HL-60 (cell line): ENCODE measurements at regions not wholly inside any gene's neighbourhood (a gene's known extent, or its start where the extent isn't known, plus 50 kb on each side); places are given as distances from the start of the nearest gene placed in this dataset.

Experiments
- DNase-seq, 2 experiments: peaks; one replicate each; pipeline ENCODE4 v3.0.0-alpha.2; 2010 to 2020; ENCODE audit warnings: low read depth in 1 of 2, low spot score in 1 of 2
- H3K27ac ChIP-seq: fragments of 250-450 bp; sonication (Bioruptor Pico); replicated peaks from 2 replicates; pipeline ENCODE4 v1.5.1; 2020; ENCODE audit warnings: mild to moderate bottlenecking, moderate library complexity
- H3K27me3 ChIP-seq: fragments of 250-450 bp; sonication (Bioruptor Pico); 2 replicates; pipeline ENCODE4 v1.5.1; 2021; ENCODE audit warnings: mild to moderate bottlenecking, moderate library complexity; ENCODE audit not compliant: insufficient read depth, poor library complexity, severe bottlenecking
- H3K4me3 ChIP-seq: replicated peaks from 2 replicates; pipeline ENCODE4 v1.5.1; 2011; ENCODE audit warnings: mild to moderate bottlenecking, control low read depth, low read length; ENCODE audit not compliant: insufficient read depth
- GABPA ChIP-seq: IDR thresholded peaks from 2 replicates; pipeline ENCODE4 v1.6.1; 2012; ENCODE audit warnings: low read depth
- POLR2AphosphoS5 ChIP-seq: IDR thresholded peaks from 2 replicates; pipeline ENCODE4 v1.6.1; 2012; ENCODE audit warnings: low read depth
- SPI1 ChIP-seq: IDR thresholded peaks from 2 replicates; pipeline ENCODE4 v1.6.1; 2012; ENCODE audit warnings: low read depth, mild to moderate bottlenecking, borderline replicate concordance
- TF ChIP-seq, protein P1 (sequence below): IDR thresholded peaks from 2 replicates; pipeline ENCODE4 v1.6.1; 2012; ENCODE audit warnings: low read depth; ENCODE audit not compliant: insufficient replicate concordance
- TF ChIP-seq, protein P2 (sequence below): IDR thresholded peaks from one replicate; pipeline ENCODE4 v1.5.1; 2011; ENCODE audit warnings: low read length, control low read depth, inconsistent platforms; ENCODE audit not compliant: insufficient read depth

DNA sequence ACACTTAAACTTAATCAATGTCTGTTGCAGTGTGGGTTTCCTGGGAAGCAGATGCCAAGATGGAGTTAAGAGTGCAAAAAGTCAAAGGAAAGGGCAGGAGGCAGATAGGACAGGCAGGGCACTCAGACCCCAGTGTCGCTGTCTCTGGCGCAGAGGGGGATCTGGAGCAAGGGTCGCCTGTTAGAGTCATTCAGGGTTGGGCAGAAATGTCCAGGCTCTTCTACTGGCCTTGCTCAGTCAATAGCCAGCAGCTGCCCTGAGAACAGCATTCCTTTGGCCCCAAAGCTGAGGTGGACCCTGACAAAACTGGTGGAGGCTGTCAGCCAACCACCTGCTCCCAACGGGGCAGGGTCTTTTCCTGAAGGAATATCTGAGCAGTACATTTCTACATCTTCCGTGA, 97.1 kb upstream of the SLC66A3 start:
- Histone ChIP-seq H3K4me3 (no peak overlapping the region), H3K27me3 (no peaks in the 10 kb centered on the region), H3K27ac (no peak overlapping the region)
- no peak for DNase-seq
- TF ChIP-seq, protein P1, sequence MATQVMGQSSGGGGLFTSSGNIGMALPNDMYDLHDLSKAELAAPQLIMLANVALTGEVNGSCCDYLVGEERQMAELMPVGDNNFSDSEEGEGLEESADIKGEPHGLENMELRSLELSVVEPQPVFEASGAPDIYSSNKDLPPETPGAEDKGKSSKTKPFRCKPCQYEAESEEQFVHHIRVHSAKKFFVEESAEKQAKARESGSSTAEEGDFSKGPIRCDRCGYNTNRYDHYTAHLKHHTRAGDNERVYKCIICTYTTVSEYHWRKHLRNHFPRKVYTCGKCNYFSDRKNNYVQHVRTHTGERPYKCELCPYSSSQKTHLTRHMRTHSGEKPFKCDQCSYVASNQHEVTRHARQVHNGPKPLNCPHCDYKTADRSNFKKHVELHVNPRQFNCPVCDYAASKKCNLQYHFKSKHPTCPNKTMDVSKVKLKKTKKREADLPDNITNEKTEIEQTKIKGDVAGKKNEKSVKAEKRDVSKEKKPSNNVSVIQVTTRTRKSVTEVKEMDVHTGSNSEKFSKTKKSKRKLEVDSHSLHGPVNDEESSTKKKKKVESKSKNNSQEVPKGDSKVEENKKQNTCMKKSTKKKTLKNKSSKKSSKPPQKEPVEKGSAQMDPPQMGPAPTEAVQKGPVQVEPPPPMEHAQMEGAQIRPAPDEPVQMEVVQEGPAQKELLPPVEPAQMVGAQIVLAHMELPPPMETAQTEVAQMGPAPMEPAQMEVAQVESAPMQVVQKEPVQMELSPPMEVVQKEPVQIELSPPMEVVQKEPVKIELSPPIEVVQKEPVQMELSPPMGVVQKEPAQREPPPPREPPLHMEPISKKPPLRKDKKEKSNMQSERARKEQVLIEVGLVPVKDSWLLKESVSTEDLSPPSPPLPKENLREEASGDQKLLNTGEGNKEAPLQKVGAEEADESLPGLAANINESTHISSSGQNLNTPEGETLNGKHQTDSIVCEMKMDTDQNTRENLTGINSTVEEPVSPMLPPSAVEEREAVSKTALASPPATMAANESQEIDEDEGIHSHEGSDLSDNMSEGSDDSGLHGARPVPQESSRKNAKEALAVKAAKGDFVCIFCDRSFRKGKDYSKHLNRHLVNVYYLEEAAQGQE = no peak
- no peak for TF ChIP-seq SPI1
- TF ChIP-seq, protein P2, sequence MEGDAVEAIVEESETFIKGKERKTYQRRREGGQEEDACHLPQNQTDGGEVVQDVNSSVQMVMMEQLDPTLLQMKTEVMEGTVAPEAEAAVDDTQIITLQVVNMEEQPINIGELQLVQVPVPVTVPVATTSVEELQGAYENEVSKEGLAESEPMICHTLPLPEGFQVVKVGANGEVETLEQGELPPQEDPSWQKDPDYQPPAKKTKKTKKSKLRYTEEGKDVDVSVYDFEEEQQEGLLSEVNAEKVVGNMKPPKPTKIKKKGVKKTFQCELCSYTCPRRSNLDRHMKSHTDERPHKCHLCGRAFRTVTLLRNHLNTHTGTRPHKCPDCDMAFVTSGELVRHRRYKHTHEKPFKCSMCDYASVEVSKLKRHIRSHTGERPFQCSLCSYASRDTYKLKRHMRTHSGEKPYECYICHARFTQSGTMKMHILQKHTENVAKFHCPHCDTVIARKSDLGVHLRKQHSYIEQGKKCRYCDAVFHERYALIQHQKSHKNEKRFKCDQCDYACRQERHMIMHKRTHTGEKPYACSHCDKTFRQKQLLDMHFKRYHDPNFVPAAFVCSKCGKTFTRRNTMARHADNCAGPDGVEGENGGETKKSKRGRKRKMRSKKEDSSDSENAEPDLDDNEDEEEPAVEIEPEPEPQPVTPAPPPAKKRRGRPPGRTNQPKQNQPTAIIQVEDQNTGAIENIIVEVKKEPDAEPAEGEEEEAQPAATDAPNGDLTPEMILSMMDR = no peak
- TF ChIP-seq POLR2AphosphoS5 = no peak
- no peak for TF ChIP-seq GABPA

DNA sequence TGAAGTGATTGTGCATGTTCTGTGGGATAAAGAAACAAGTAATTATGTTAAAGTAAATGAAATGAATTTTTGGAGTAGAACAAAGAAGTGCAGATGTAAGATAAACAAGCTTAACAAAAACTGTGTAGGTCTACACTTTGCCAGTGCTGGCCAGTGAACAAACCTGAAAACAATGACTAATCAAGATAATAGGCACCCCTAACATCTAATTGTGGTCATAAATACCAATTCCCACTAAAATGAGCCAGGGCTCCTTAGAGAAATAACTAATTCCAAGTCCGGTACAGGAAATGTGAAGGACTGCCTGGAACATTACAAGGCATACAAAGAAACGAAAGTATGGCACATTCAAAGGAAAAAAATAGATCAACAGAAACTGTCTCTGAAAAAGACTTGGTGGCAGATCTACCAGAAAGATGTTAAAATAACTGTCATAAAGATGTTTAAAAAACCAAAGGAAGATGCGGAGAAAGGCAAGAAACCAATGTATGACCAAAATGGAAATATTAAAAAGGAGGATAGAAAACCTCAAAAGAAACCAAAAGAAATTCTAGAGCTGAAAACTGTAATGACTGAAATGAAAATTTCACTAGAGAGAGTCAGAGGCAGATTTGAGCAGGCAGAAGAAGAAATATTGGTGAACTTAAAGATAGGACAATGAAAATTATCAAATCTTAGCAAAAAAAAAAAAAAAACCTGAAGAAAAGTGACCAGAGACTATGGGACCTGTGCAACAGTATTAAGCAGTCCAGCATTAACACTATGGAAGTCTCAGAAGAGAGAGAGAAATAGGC, 94.7 kb upstream of the SLC66A3 start:
- no peaks in the 10 kb centered on the region for H3K27me3 ChIP-seq
- H3K4me3 ChIP-seq = no peak overlapping the region
- no peak for DNase-seq
- TF ChIP-seq, protein P1 = no peak
- TF ChIP-seq, protein P2 = no peak
- TF ChIP-seq GABPA (no peak), POLR2AphosphoS5 (no peak), SPI1 (no peak)
- H3K27ac ChIP-seq = no peak overlapping the region

DNA sequence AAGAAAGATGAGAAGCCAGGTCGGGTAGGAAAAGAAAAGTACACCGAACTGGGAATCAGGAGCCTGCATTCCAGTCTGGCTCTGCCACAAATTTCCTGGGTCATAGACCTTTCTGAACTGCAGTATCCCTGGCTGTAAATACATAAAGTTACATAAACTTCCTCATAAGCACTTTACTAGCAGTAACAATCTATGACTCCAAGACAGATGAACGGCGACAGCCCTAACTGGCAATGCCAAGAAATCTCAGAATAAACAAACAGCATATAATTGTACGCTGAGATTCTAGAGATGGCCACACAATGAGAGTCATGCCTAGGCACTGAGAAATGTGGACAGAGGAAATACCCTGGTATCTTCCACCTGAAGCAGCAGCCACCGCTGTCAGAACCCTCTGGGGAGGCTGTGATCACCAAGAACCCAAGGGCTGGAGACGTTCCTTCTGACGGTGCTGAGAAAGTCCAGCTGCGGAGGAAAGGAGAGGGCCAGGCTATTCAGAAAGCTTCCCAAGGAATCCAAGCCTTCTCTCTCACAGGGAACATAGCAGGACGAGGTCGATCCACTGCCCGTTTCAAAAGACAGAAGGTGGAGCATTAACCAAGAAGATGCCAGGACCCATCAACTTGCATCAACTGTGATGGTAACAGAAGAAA, 89.3 kb upstream of the SLC66A3 start:
- H3K27ac ChIP-seq = no peak overlapping the region
- no peak for TF ChIP-seq GABPA
- TF ChIP-seq SPI1 = no peak
- no peak for TF ChIP-seq POLR2AphosphoS5
- TF ChIP-seq, protein P1 = no peak
- TF ChIP-seq, protein P2 = no peak
- no peak for DNase-seq
- no peak overlapping the region for H3K4me3 ChIP-seq
- H3K27me3 ChIP-seq = no peaks in the 10 kb centered on the region
